ENCODE measurements at regions not wholly inside any gene's neighbourhood (a gene's known extent, or its start where the extent isn't known, plus 50 kb on each side); places are given as distances from the start of the nearest gene placed in this dataset.

- in situ Hi-C loops (cut with MboI; ENCODE audit: low sequenced_read_pairs, unreplicated experiment): no loop called here
- DNase-seq (ENCODE audit: low spot score): no peak
- no peak for TF ChIP-seq CTCF (IDR thresholded peaks at IDR 0.05; ENCODE audit: borderline replicate concordance, control extremely low read depth, extremely low read depth, insufficient read depth, missing control alignments)
Measured at GRCh38 chr20:39225978-39226377, 263.8 kb downstream of the DHX35 start.

- in situ Hi-C loops (cut with MboI; ENCODE audit: low sequenced_read_pairs, unreplicated experiment): no loop called here
- TF ChIP-seq CTCF (IDR thresholded peaks at IDR 0.05; ENCODE audit: borderline replicate concordance, control extremely low read depth, extremely low read depth, insufficient read depth, missing control alignments): no peak
- no peak for DNase-seq (ENCODE audit: low spot score)
Measured at GRCh38 chr20:39225536-39225935, 263.4 kb downstream of the DHX35 start.

GRCh38 chr20:39222101-39222500, 260.0 kb downstream of the DHX35 start:
- no peak for DNase-seq (ENCODE audit: low spot score)
- in situ Hi-C loops (cut with MboI; ENCODE audit: low sequenced_read_pairs, unreplicated experiment): no loop called here
- no peak for TF ChIP-seq CTCF (IDR thresholded peaks at IDR 0.05; ENCODE audit: borderline replicate concordance, control extremely low read depth, extremely low read depth, insufficient read depth, missing control alignments)

GRCh38 chr20:39216195-39216594, 254.1 kb downstream of the DHX35 start:
- in situ Hi-C loops (cut with MboI; ENCODE audit: low sequenced_read_pairs, unreplicated experiment): no loop called here
- no peak for DNase-seq (ENCODE audit: low spot score)
- no peak for TF ChIP-seq CTCF (IDR thresholded peaks at IDR 0.05; ENCODE audit: borderline replicate concordance, control extremely low read depth, extremely low read depth, insufficient read depth, missing control alignments)

GRCh38 chr20:39214828-39215227, 252.7 kb downstream of the DHX35 start:
- DNase-seq (ENCODE audit: low spot score): no peak
- no peak for TF ChIP-seq CTCF (IDR thresholded peaks at IDR 0.05; ENCODE audit: borderline replicate concordance, control extremely low read depth, extremely low read depth, insufficient read depth, missing control alignments)
- in situ Hi-C loops (cut with MboI; ENCODE audit: low sequenced_read_pairs, unreplicated experiment): no loop called here

- in situ Hi-C loops (cut with MboI; ENCODE audit: low sequenced_read_pairs, unreplicated experiment): no loop called here
- TF ChIP-seq CTCF (IDR thresholded peaks at IDR 0.05; ENCODE audit: borderline replicate concordance, control extremely low read depth, extremely low read depth, insufficient read depth, missing control alignments): no peak
- no peak for DNase-seq (ENCODE audit: low spot score)
Measured at GRCh38 chr20:39213476-39214145, 251.5 kb downstream of the DHX35 start.
